ENCODE measurements at regions not wholly inside any gene's neighbourhood (a gene's known extent, or its start where the extent isn't known, plus 50 kb on each side); places are given as distances from the start of the nearest gene placed in this dataset.
A peak's percentile ranks its signal among the peaks of the same experiment; 100 is the strongest.

DNA sequence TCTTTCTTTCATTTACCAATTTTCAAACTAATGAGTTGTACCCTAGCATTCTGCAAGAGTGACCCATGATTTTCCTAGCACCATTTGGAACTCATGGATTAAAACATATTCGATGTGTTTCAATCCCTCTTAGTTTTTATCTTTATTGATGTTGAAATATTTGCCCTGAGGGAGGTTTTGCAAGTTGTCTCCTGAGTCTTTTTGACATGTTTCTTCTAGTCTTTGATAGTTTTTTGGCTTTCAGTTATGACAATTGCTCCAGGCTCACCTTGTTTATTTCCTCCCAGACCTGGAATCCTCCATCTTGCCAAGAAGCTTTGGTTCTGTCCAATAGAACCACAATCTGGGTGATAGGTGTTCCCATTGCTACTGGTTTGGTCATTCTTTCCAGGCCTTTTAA lies 327.8 kb downstream of the WDR11 start:
- peak; percentile 40 for DNase-seq (ENCODE audit: low spot score)

DNA sequence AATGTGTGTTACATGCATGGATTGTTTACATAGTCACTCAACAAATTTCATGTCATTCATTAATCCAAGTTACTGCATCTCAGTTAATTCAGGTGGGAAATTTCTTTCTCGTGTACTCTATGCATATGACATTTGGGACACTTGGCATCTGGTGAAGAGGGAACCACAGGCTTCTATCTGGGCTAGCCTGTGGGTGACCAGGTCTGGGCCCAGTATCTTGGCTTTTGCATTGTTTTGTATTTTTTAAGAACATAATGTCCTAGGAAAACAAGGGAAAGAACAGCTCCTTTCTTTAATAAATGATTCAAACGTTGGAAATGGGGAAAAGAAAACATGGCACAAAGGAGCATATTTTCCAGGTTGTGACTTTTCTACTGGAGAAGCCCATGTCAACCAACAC lies 331.1 kb downstream of the WDR11 start:
- DNase-seq (ENCODE audit: low spot score), result no peak

DNA sequence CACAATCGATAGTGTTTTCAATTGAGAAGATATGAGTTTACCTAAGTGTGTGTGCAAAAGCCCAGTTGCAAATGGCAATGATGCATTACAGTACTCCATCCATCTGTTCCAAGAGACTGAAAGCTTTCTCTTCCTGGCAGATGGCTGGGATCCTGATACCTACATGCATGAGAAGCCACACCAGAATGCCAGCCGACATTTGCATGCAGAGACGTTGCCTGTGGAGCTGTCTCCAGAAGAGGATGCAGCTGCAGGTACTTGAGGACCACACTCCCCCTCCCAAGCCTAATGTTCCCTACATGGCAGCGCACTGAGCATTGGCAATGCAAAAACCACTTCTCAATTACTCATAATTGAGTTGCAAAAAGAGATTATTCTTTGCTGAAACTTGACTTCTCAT lies 332.1 kb downstream of the WDR11 start:
- no peak for DNase-seq (ENCODE audit: low spot score)

DNA sequence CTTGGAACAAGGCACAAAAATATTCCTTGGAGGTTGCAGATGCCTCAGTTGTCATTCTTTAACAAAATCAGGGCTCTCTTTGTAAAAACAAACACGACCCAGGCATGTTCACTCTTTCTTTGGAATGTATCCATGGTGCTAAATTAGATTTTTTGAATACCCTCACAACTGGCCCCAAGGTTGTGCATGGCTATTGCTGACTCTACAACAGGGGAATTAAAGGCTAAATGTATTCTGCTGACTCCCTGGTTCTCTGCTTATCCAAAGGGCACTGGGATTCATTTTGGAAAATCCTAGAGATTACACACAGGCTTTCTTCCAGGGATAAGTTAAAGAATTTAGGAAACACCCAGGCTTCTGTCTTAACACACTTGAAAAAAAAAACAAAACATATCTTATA lies 332.5 kb downstream of the WDR11 start:
- peak; percentile 91 for DNase-seq (ENCODE audit: low spot score)

DNA sequence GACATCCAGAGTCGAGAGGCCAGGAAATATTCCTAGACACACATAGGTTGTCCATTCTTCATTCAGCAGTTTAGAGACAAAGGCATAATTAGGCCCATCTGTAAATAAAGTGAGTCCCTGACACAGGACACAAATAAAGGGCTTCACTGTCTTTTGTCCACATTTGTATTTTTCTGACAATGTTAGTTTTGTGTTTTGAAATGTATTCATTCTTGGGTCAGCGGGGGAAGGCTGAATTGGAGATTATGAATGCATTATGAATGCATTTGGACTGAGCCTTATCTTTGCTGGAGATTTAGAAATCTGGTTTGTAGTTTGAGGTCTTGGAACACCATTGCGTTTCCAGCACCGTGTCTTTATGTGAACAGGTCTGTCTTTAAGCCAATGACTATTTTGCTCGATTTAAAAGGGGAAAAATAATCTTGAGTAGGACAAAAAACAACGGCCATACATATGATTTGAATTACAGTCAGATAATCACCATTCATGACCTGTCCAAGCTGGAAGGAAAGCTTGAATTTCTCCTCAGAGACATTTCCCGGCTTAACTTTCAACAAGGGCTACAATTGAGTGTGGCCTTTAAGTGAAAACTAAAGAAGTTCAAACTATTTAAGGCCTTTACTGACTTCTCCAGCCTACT lies 334.8 kb downstream of the WDR11 start:
- peak; percentile 77 for DNase-seq (ENCODE audit: low spot score)

DNA sequence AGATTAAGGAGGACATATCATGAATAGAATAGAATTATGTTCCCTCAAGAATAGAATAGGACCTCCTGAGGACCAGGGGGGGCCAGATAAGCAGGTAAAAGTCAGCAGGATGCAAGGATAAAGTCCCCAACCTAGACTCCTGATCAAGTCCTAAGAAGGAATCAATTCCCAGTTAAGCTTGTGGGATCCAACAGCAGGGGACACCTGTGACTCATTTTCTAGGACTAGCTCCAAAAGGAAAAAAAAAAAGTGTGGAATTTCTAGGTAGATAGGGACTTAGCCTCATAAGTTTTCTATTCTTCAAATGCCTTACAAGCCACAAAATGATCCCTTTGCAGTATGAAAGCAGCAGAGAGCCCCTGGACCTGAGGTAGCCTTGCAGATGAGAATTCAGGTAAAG lies 336.2 kb downstream of the WDR11 start:
- no peak for DNase-seq (ENCODE audit: low spot score)

DNA sequence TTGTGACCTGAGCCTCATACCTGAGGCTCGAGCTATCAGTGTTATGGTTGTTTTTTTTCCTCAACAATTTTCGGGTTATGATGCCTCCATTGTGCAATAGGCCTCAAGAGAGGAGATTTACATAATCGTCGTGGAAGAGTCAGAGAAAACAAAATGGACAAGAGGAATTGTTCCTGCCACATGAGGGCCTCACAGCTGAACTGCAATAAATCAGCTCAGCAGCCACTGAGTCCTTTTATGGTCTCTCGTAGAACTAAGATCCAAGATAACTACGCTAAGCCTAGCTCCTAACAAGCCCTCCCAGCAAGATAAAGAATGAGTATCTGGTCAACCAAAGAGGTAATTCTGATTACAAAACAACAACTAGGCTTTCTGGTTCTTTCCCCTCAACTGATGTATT lies 336.8 kb downstream of the WDR11 start:
- DNase-seq (ENCODE audit: low spot score), result peak; percentile 84

DNA sequence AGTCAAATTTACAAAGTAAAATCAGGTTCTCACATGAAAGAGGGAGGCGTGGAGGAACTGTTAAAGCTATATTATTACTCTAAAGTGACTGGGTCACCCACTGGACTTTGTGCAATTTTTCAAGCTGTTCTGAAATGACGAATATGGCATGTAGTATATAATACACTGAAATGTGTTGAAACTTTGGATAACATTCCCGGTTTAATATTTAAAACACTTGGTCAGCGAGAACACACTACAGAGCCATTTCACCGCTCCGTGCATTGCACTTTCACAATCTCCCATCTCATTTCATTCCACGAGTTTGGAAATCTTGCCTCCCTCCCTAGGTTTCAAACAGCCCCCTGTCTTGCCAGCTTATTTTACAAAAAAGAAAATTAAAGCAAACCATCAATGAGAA lies 337.9 kb downstream of the WDR11 start:
- DNase-seq (ENCODE audit: low spot score), result peak; percentile 36

DNA sequence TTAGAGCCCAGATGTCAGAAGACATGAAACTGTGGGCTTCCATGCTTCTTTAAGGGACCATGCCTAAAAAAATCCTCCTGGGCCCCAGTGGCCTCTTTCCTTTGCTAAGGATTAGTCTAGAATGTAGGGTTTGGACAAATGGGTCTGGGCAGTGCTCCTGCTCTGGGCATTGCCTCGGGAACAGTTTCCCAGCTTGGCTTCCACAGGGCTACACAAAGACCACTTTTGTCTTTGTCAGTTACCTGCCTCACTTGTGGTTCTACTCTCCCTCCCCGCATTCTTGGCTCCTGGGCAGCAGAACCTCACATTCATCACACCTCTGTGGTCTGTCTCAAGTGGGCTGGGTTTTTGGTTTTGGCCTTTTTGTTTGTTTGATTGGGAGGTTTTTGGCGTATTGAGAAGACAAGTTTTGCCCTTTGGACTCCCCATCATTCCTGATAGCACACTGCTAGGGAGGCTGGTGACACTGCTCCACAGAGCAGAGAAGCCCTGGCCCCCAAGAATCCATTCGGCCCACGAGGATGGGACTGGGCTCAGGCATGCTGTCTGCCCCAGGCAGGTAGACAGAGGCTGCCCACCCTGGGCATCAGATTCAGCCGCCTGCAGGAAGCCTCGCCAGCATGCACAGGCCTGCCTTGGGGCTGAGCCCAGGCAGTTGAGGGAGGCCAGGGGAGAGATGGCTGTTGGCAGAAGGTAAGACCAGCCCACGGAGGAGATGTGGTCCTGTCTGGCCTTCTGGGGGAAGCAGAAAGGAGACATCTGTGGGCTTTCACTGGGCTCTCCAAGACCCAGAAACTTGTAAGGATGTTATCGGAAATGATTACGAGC lies 343.7 kb downstream of the WDR11 start:
- DNase-seq (ENCODE audit: low spot score), result no peak

DNA sequence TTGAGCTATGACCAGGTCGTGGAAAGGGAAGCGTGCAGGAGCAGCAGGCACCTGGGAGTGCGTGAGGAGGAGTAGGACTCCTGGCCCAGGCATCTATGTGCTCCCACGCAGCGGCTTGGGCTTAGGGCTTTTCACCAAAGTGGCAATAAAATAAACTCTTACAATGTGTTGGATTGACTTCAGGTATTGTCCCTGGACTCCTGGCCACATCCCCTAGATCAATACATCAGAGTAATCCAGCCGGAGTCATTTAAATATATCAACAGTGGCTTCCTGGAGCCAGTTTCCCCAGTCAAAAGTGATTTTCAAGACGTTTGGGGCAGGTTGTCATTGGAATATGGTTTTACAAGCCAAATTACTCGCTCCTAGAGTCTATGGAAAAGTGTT lies 344.4 kb downstream of the WDR11 start:
- no peak for DNase-seq (ENCODE audit: low spot score)

DNA sequence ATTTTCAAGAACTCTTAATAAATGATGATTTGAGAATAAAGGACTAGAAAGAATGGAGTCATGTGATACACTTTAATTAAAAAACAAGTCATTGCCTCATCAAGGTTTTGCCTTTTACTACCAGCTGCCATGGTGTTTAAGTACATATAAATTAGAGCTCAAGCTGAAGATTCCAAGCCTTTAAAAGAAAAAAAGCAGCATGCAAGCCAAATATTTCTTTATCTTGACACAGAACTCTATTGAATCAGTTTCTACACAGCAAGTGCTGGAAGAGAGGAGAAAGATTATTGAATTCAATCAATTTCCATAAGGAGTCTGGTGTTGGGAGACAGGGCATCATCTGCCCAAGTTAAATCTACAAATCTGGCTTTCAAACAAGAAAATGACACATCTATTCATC lies 347.9 kb downstream of the WDR11 start:
- no peak for DNase-seq (ENCODE audit: low spot score)

DNA sequence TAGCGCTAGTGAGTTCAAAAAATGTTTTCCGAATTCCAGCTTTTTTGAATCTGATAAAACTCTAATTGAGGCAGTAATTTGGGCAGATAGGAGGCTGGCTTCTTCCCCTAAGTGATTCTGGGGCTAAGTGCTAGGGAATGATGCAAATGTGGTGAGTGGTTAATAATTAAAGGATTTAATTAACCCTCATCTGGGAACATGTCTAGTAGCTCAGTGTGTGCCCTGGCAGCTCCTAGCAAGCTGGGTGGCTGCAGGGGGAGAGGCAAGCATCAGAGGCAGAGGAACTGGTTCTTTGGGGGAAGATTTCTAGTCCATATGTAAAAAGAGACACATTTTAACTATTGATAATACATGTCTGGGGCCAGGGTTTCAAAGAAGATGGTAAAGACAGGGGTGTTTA lies 354.5 kb downstream of the WDR11 start:
- DNase-seq (ENCODE audit: low spot score), result no peak

DNA sequence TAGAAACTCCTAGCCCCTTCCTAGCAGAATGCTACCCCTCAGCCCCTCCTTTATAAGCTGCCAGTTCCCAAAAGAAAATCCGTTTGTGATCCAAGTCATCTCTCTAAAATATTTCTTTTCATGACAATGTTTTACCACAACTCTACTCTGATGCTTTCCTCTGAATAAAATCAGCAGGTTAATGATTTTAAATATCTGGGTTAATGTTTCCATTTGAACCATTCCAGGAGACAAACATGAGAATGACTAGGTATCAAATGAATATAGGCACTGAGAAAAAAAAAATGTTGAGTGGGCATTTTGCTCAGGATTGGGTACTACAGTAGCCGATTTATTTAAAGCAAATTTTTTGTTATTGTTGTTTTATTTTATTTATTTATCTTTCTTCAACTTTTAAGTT lies 360.3 kb downstream of the WDR11 start:
- DNase-seq (ENCODE audit: low spot score), result no peak

DNA sequence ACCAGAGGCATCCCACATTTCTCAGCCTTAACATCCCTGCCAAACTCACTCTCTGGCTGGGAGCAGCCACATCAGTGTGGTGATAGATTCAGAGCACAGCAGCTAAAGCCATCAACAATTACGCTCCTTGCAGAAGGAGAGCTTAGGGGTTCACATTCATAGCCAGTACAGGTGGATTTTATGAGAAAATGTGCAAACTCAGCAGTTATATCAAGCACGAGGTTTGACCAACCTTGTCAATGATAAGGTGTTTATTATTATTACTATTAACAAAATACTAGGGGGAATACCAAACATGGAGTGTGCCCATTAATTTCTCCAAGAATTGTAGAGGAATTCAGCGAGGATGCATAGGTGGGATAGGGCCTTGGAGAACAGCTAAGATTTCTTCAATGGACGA lies 362.3 kb downstream of the WDR11 start:
- DNase-seq (ENCODE audit: low spot score), result no peak

DNA sequence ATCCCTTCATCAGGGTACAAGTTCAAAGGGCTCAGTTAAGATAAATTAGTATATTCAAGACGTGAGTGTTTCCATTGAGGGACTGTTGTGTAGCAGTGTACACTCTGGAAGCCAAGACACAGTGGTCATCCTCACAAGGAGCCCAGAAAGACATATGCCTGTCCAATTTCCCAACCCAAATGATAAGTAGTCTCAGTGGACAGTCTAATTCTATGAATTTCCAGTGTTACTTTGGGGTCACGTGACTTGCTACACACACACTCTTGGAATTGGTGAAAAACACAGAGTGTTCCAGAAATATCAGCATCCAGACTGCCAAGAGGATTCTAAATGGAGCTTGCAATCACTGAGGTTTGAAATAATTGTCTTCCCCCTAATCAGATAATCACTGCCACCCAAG lies 365.1 kb downstream of the WDR11 start:
- DNase-seq (ENCODE audit: low spot score), result no peak

DNA sequence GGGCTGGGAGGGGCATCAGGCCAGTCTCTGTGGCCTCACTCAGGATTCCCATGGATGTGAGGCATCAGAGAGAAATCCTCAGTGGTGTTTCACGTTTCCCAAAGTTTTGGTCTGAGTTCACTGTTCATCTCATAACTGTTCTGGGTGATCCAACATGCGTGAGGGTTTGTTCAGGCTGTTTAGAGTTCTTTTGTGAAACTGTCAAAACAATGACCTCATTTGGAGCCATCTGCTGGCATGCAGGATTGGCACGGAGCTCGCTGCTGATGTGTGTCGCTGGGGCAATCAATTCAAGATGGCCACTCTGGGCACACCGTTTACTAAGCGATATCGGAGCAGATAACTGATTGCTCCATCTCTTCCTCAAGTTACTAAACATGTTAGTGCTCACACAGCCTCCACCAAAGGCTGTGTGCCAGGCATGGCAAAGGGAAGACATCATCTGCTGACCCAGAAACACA lies 365.6 kb downstream of the WDR11 start:
- DNase-seq (ENCODE audit: low spot score), result no peak

DNA sequence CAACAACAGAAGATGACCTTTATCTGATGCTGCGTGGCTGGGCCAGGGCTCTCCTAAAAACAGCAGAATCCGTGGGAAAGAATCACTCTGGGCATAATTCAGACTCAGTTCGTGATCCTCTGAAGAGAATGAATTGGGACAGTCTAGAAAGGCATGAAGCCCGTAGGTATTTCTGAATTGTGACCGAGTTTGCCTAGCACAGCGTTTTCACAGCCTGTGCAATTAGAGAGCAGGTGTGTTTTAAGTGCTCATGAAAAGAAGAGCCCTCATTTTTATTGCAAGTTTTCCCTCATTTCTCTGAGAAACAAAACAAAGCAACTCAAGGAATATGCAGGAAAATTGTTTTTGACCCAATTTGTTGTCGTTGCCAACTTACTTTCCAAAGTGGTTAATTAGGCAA lies 366.2 kb downstream of the WDR11 start:
- no peak for DNase-seq (ENCODE audit: low spot score)

DNA sequence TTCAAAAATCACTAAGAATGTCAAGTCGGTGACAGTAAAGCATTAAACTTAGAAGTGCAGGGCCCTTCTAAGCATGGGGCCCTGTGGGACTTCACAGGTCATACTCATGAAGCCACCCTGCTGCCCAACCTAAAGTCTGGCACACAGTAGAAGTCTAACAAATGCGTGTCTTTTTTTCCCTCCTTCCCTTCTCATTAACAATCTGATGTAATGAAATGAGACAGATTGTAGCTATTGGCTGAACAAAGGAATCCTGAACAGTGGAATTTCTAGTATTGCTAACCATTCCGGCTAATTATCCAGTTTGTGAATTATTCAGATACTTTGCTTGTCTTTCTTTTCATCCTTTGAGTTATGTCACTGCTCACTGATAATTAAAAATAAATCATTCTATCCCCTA lies 369.9 kb downstream of the WDR11 start:
- DNase-seq (ENCODE audit: low spot score), result no peak

DNA sequence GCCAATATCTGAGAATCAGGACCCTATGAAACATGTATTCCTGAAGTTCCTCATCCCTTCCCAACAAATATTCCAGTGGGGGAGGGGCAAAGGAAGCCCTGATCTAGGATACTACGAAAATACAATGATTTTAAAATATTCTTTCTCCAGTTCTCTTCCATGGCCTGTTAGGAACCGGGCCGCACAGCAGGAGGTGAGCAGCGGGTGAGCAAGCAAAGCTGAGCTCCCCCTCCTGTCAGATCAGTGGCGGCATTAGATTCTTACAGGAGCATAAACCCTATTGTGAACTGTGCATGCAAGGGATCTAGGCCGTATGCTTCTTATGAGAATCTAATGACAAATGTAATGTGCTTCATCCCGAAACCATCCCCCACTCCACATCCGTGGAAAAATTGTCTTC lies 370.8 kb downstream of the WDR11 start:
- DNase-seq (ENCODE audit: low spot score), result no peak

DNA sequence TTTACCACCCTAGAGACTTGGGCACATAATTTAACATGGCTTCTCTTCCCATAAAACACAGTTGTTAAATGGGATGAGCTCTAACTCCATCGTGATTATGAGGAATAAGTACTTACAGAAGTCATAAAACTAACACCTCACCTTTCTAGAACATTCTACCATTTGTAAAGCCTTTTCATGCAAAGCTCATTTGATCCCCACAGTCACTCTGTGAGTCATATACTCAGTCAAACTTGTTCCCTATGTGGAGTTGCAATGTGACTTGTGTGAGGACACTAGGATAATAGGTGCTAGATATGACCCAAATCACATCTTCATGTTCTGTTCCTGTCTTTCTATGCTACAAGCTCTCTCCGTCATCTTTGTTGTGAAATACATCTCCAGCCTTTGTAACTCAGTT lies 371.7 kb downstream of the WDR11 start:
- DNase-seq (ENCODE audit: low spot score), result no peak

DNA sequence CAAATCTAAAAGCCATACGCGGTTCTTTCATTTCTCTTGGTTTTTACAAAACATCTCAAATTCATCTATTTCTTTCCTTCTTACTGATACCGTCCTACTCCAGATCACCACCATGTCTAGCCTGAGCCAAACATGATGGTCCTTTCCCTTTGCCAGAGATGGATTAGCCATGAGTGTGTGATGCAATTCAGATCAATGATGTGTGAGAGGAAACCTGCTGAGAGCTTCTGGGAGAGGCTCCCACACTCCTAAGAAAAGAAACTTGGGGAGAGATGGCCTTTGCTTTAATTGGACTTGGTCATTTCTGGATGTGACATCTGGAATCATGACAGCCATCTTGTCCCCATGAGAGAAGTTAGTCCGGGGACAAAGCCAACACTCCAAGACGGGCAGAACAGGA lies 367.2 kb downstream of the FGFR2 start:
- DNase-seq (ENCODE audit: low spot score), result no peak

DNA sequence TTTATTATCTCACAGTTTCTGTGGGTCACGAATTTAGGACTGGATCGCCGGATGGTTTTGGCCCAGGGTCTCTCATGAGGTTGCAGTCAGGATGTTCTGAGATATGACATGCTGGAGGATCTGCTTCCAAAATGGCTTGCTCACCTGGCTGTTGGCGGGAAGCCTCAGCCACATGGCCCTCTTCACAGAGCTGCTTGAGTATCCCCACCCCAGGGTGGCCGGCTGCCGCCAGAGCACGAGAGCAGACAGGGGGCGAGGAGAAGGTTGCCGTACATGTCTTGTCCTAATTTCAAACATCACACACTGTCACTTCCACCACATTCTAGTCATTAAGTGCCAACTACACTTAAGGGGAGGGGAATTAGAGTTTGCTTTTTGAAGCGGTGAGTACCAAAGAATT lies 365.8 kb downstream of the FGFR2 start:
- DNase-seq (ENCODE audit: low spot score), result no peak

DNA sequence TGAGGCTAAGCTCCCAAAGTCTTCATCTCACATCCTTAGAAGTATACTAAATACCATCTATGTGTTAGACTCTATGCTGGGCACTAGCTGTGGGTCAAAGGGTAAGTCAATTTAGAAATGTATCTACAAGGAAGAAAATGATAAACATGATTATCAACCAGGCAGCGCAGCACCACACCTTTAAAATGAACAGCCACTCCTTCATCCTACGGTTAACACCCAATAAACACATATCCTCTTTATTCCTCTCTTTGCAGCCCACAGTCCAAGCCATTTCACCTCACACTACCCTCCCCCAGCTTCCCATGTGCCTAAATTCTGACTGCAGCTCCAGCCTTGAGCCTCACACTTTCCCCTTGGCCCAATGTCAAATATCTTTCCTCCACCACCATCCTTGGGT lies 362.6 kb downstream of the FGFR2 start:
- DNase-seq (ENCODE audit: low spot score), result no peak

DNA sequence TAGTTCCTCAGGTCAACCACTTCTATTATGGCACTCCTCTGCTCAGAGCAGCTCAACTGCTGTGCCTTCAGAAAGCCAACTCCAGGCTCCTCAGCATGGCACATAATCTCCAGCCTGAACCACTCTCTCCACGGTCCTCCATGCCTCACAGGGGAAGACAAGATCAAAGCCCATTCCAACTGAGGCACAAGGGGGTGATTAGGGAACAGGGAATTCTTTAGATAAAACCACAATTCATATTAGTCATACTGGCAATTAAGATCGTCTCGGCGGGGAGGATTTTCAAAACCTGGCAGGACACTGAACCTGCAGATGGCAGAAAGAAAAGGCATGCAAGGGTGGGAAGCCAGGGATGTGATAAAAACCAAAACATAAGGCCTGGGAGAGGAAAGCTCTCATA lies 361.6 kb downstream of the FGFR2 start:
- DNase-seq (ENCODE audit: low spot score), result no peak

All from umbilical cord (tissue), 1 donor.